H1 (cell line): ENCODE measurements at regions not wholly inside any gene's neighbourhood (a gene's known extent, or its start where the extent isn't known, plus 50 kb on each side); places are given as distances from the start of the nearest gene placed in this dataset.

Source experiments
- BACH1 ChIP-seq: IDR thresholded peaks from 2 replicates; pipeline ENCODE4 v1.6.1; 2012; ENCODE audit warnings: low read length, improper control_type of control experiment
- CBX5 ChIP-seq: fragments of 300-800, 300-1000 bp; sonication (generic); IDR thresholded peaks from 2 replicates; pipeline ENCODE4 v1.7.1; 2016; ENCODE audit warnings: antibody characterized with exemption, low read length, low read depth
- CHD1 ChIP-seq: IDR thresholded peaks from 2 replicates; pipeline ENCODE4 v1.6.1; 2012; ENCODE audit warnings: low read depth, low read length, improper control_type of control experiment
- CREB1 ChIP-seq: IDR thresholded peaks from 2 replicates; pipeline ENCODE4 v1.6.1; 2012; ENCODE audit warnings: inconsistent platforms
- E2F6 ChIP-seq: IDR thresholded peaks from 2 replicates; pipeline ENCODE4 v1.6.1; 2012; ENCODE audit warnings: inconsistent platforms
- GTF2F1 ChIP-seq: IDR thresholded peaks from 2 replicates; pipeline ENCODE4 v1.6.1; 2012; ENCODE audit warnings: low read depth, low read length, improper control_type of control experiment, borderline replicate concordance
- JUN ChIP-seq: IDR thresholded peaks from 2 replicates; pipeline ENCODE4 v1.6.1; 2011; ENCODE audit warnings: low read depth, mild to moderate bottlenecking, improper control_type of control experiment, low read length
- SIRT6 ChIP-seq: IDR thresholded peaks from one replicate; pipeline ENCODE4 v1.7.1; 2012; ENCODE audit warnings: low read length, inconsistent platforms
- SP2 ChIP-seq: IDR thresholded peaks from 2 replicates; pipeline ENCODE4 v1.6.1; 2012; ENCODE audit warnings: mild to moderate bottlenecking, low read length, inconsistent platforms
- TAF1 ChIP-seq: IDR thresholded peaks from 2 replicates; pipeline ENCODE4 v1.6.1; 2011; ENCODE audit warnings: mild to moderate bottlenecking, low read depth, low read length

GRCh38 chr2:216932863-216933548 lies 73.1 kb upstream of the TNP1 start (continued):
- TF ChIP-seq GTF2F1 = no peak
- no peak for TF ChIP-seq CREB1
- no peak for TF ChIP-seq CHD1
- TF ChIP-seq JUN = no peak
- TF ChIP-seq CBX5 = no peak
- no peak for TF ChIP-seq TAF1
- TF ChIP-seq SIRT6 = no peak
- no peak for TF ChIP-seq SP2
- TF ChIP-seq BACH1 = no peak
- no peak for TF ChIP-seq E2F6
